KBM-7 (cell line): ENCODE measurements at regions not wholly inside any gene's neighbourhood (a gene's known extent, or its start where the extent isn't known, plus 50 kb on each side); places are given as distances from the start of the nearest gene placed in this dataset.
"Not testable (repeated sequence)": the region's sequence is repeated elsewhere in the genome, so short reads cannot be mapped to it uniquely, and the experiment has no call there.

Experiments used
- DNase-seq: peaks from one replicate; pipeline ENCODE4 v3.0.0-alpha.2; 2015
- in situ Hi-C: fragments of 300-500 bp; cut with MboI; formaldehyde crosslinking; loops from 2 replicates; pipeline ENCODE4 v1.14.3; 2020; ENCODE audit warnings: low sequenced_read_pairs, low pct_unique_long_range_greater_than_20kb, mixed read lengths

DNA sequence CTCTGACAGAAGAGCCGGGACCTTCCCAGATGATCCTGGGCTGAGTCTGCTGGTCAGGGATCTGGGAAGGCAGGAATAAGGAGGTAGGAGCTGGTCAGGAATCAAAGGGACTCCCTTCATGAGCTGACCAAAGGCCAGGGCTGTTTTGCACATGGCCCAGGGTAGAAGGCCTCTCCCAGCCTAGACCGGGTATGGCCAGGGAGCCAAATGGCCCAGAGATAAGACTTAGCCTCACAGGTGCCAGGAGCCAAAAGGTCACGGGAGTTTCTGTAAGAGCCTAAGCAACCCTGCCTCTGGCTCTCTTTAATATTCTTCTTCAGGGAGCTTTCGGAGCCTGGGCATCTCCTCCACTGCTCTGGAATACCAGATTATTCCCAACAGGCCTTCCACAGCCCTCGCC, 191.3 kb upstream of the PWP1 start:
- in situ Hi-C loops: no loop called here
- DNase-seq: no peak

- in situ Hi-C loops: no loop called here
- no peak for DNase-seq
Measured at GRCh38 chr12:107495604-107496003, 190.0 kb upstream of the PWP1 start.

DNA sequence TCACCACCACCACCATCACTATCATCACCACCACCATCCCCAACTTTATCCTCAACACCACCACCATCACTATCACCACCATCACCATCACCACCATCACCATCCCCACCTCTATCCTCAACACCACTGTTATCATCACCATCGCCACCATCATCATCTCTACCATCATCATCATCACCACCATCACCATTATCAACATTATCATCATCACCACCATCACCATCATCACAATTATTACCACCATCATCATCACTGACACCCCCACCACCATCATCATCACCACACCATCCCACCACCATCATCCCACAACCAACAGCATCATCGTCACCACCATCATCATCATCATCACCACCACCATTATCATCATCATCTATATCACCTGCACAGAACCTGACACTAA, 188.4 kb upstream of the PWP1 start:
- in situ Hi-C loops: no loop called here
- no peak for DNase-seq

DNA sequence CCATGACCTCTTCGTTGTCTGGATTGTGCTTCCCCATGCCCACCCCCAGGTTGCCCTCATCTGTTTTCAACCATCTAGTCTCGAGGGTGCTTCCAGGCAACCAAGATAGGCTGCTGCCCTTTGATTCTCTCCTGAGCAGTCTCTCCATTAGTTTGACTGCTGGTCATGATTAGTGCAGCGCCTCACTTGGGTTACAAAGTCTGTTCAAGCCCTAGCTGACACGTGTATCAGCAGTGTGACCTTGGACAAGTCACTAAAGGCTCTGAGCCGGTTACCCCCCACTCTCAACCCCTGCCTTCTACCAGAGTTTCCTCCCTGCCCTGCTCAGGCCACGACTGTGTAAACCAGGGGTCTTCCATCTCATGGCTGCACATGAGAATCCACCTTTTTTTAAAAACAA, 185.3 kb upstream of the PWP1 start:
- in situ Hi-C loops: no loop called here
- DNase-seq: no peak

GRCh38 chr12:107501681-107502080, 183.9 kb upstream of the PWP1 start:
- DNase-seq: no peak
- in situ Hi-C loops: no loop called here

- in situ Hi-C loops: no loop called here
- DNase-seq: no peak
Measured at GRCh38 chr12:107503129-107503855, 182.3 kb upstream of the PWP1 start.

- no peak for DNase-seq
- in situ Hi-C loops: no loop called here
Measured at GRCh38 chr12:107503887-107504885, 181.4 kb upstream of the PWP1 start.

GRCh38 chr12:107509421-107509820, 176.2 kb upstream of the PWP1 start:
- in situ Hi-C loops: no loop called here
- no peak for DNase-seq

DNA sequence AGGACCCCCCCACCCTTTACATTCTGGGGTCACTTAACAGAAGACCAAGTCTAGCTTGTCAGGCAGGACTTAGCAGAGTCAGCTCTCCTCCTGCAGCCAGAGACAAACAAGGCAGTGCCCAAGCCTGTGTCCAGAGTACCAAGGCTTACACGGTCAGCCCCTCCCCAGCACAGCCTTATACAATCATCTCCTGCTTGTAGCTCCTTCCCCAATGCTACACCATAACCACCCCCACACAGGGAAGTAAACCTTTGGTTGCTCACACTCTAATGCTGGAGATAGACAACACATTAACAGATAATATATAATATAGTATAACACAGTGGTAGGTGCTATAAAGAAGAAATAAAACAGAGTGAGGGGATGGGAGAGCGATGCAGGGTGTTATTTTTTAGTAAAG, 175.4 kb upstream of the PWP1 start:
- in situ Hi-C loops: no loop called here
- DNase-seq: no peak

DNA sequence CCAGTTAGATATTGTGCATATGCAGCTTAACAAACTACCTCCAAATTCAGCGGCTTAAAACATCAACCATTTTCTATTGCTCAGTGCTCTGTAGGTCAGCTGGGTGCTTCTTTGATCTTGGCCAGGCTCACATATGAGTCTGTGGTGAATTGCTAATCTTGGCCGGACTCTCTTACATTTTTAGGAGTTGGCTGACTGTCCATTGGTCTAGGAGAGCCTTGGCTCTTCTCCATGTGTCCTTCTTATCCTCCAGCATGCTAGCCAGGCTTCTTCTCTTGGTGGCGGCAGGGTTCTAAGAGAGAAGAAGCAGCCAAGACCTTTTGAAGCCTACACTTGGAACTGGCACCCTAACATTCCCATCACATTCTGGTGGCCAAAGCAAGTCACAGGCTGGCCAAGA, 174.3 kb upstream of the PWP1 start:
- in situ Hi-C loops: no loop called here

DNA sequence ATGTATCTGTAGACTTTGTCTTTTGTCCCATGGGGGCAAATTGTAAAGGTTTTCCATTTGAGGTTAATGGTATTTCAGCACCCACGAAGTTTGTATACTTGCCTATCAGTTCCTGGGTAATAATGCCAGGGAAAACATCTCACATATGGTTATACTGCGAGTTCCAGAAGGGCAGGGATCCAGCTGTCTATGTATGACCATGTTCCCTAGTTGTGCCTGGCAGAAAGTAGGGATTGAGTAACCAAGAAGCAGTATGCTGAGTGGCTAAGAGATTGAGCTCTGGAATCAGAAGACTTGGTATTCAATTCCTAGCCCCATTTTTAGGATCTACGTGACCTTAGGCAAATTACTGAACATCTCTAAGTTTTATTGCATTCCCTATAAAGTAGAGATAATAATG, 173.2 kb upstream of the PWP1 start:
- in situ Hi-C loops: no loop called here

More for the DNA sequence above, 174.3 kb upstream of the PWP1 start:
- no peak for DNase-seq

GRCh38 chr12:107513184-107513583, 172.4 kb upstream of the PWP1 start:
- in situ Hi-C loops: no loop called here
- DNase-seq: no peak

More for the DNA sequence above, 173.2 kb upstream of the PWP1 start:
- DNase-seq: no peak

- in situ Hi-C loops: no loop called here
- DNase-seq: no peak
Measured at GRCh38 chr12:107513636-107514400, 171.8 kb upstream of the PWP1 start.

GRCh38 chr12:107514887-107515445, 170.6 kb upstream of the PWP1 start:
- in situ Hi-C loops: no loop called here
- no peak for DNase-seq

- no peak for DNase-seq
- in situ Hi-C loops: no loop called here
Measured at GRCh38 chr12:107515446-107515958, 170.1 kb upstream of the PWP1 start.

DNA sequence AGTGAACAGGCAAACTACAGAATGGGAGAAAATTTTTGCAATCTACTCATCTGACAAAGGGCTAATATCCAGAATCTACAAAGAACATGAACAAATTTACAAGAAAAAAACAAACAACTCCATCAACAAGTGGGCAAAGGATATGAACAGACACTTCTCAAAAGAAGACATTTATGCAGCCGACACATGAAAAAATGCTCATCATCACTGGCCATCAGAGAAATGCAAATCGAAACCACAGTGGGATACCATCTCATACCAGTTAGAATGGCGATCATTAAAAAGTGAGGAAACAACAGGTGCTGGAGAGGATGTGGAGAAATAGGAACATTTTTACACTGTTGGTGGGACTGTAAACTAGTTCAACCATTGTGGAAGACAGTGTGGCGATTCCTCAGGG, 167.8 kb upstream of the PWP1 start:
- in situ Hi-C loops, DNase-seq: not testable (repeated sequence)

DNA sequence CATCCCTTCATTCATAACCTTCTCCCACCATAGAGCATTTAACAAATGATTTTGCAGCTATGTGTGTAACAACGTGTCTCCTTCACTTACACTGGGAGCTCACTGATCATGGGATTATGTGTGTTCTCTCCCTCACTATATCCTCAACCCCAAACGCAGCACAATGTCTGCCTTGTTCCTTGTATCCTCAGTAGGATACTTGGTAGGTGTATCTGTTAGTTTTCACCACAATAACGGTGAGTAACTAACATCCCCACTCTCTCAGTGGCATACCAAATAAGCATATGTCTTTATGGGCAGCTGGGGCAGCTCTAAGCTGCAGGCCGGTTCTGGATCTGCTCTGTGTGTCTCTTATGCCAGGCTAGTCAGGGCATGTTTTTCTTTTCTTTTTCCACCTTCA, 166.7 kb upstream of the PWP1 start:
- no peak for DNase-seq
- in situ Hi-C loops: no loop called here

DNA sequence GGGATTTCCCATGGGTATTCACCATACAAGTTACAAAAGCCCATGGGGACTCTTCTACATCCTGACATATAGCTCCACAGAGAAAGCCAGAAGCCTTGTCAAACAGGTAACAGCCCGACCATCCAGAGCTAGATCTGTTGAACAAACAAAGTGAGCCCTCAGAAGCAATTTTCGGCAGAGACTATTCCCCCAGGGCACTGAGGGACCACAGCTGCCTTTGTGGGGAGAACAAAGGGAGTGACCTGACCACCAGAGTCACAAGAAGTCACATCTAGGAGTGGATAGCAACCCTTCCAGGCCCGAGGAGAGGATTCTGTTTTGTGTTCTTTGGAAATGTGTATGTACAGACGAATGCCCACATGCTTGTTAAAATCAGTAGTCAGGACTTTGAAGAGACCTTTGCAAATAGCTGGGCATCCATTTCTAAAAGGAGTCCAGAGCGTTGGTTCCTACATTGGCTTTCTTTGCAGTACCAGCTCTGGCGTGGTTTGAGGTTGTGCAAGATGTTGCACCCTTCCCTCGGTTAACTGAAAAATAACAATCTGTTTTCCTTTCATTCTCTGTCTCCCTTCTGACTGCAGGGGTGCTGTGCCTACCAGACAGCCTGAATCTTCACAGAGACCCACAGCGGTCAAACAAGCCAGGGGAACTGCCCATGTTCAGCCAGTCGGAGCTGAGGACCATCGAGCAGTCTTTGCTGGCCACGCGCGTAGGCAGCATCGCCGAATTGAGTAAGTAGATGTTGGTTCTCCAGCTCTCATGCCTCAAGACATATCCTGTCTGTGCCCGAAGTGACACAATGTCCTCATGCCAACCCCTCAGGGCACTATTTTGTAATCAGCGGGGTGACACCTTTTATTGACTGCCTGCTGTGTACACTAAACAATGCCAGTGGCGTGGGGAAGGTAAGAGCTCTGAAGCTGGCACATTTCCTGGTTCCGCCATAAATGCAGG, 165.4 kb upstream of the PWP1 start:
- no peak for DNase-seq
- in situ Hi-C loops: no loop called here
